ENCODE measurements at regions not wholly inside any gene's neighbourhood (a gene's known extent, or its start where the extent isn't known, plus 50 kb on each side); places are given as distances from the start of the nearest gene placed in this dataset.

- H3K4me3 ChIP-seq (ENCODE audit: insufficient read depth, low read length, poor library complexity, severe bottlenecking): no peak overlapping the region
- H3K27me3 ChIP-seq (ENCODE audit: low read length): no peaks in the 10 kb centered on the region
- H2AFZ ChIP-seq (ENCODE audit: low read depth, low read length, severe bottlenecking): no peak overlapping the region
- H3K79me2 ChIP-seq (ENCODE audit: insufficient read depth, low read length): no peaks in the 10 kb centered on the region
- H3K36me3 ChIP-seq (ENCODE audit: low read length): no peaks in the 10 kb centered on the region
- no peak overlapping the region for H3K27ac ChIP-seq (ENCODE audit: low read depth, low read length)
- H4K20me1 ChIP-seq (ENCODE audit: low read depth, low read length): no peaks in the 10 kb centered on the region
- H3K9me2 ChIP-seq (replicated peaks; ENCODE audit: insufficient read depth, low read length): no peaks in the 10 kb centered on the region
- no peak overlapping the region for H3K9ac ChIP-seq (ENCODE audit: low read length)
- TF ChIP-seq, protein P1, sequence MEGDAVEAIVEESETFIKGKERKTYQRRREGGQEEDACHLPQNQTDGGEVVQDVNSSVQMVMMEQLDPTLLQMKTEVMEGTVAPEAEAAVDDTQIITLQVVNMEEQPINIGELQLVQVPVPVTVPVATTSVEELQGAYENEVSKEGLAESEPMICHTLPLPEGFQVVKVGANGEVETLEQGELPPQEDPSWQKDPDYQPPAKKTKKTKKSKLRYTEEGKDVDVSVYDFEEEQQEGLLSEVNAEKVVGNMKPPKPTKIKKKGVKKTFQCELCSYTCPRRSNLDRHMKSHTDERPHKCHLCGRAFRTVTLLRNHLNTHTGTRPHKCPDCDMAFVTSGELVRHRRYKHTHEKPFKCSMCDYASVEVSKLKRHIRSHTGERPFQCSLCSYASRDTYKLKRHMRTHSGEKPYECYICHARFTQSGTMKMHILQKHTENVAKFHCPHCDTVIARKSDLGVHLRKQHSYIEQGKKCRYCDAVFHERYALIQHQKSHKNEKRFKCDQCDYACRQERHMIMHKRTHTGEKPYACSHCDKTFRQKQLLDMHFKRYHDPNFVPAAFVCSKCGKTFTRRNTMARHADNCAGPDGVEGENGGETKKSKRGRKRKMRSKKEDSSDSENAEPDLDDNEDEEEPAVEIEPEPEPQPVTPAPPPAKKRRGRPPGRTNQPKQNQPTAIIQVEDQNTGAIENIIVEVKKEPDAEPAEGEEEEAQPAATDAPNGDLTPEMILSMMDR (IDR thresholded peaks at IDR 0.05; ENCODE audit: insufficient read depth, low read length, poor library complexity, severe bottlenecking): no peak
- TF ChIP-seq EZH2phosphoT487 (conservative IDR thresholded peaks at IDR 0.05; ENCODE audit: low read length): no peak
- H3F3A ChIP-seq (ENCODE audit: insufficient read depth): no peaks in the 10 kb centered on the region
- H3K9me3 ChIP-seq (ENCODE audit: insufficient read depth, low read length): no peaks in the 10 kb centered on the region
- H3K4me2 ChIP-seq (ENCODE audit: low read depth, low read length, poor library complexity, severe bottlenecking): no peak overlapping the region
Observed at GRCh38 chr9:80569236-80569635, 997.5 kb downstream of the TLE4 start.

- Histone ChIP-seq H3K79me2 (ENCODE audit: insufficient read depth, low read length) (no peaks in the 10 kb centered on the region), H4K20me1 (ENCODE audit: low read depth, low read length) (no peaks in the 10 kb centered on the region), H3K27me3 (ENCODE audit: low read length) (no peaks in the 10 kb centered on the region), H3K36me3 (ENCODE audit: low read length) (no peaks in the 10 kb centered on the region), H2AFZ (ENCODE audit: low read depth, low read length, severe bottlenecking) (no peak overlapping the region), H3K9ac (ENCODE audit: low read length) (no peak overlapping the region), H3K4me3 (ENCODE audit: insufficient read depth, low read length, poor library complexity, severe bottlenecking) (no peak overlapping the region), H3K4me2 (ENCODE audit: low read depth, low read length, poor library complexity, severe bottlenecking) (no peak overlapping the region), H3K9me3 (ENCODE audit: insufficient read depth, low read length) (no peaks in the 10 kb centered on the region), H3F3A (ENCODE audit: insufficient read depth) (no peaks in the 10 kb centered on the region), H3K9me2 (replicated peaks; ENCODE audit: insufficient read depth, low read length) (no peaks in the 10 kb centered on the region), H3K27ac (ENCODE audit: low read depth, low read length) (no peak overlapping the region)
- TF ChIP-seq, protein P1 (IDR thresholded peaks at IDR 0.05; ENCODE audit: insufficient read depth, low read length, poor library complexity, severe bottlenecking): no peak
- no peak for TF ChIP-seq EZH2phosphoT487 (conservative IDR thresholded peaks at IDR 0.05; ENCODE audit: low read length)
Observed at GRCh38 chr9:80561526-80561925, 989.8 kb downstream of the TLE4 start.

DNA sequence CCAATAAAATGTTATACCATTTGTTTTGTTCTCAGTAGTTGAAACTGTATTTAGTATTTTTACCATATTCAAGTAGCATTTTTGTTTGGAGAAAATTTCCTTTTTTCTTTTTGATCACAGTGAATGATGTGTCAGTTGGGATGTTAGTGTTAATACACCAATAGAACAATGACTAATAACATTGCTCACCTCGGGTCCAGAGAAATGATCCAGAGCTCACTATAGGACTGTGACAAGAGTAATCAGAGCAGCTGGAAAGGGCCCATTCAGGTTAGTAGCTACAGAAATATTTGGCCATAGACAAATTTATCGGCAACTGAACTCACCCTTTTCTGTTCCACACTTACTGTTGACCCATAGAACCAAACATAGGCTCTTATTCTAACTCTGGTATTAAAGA, 989.2 kb downstream of the TLE4 start:
- no peaks in the 10 kb centered on the region for H3K79me2 ChIP-seq (ENCODE audit: insufficient read depth, low read length)
- no peaks in the 10 kb centered on the region for H4K20me1 ChIP-seq (ENCODE audit: low read depth, low read length)
- H3K36me3 ChIP-seq (ENCODE audit: low read length): no peaks in the 10 kb centered on the region
- H3K9ac ChIP-seq (ENCODE audit: low read length): no peak overlapping the region
- H3K27ac ChIP-seq (ENCODE audit: low read depth, low read length): no peak overlapping the region
- no peak overlapping the region for H3K4me3 ChIP-seq (ENCODE audit: insufficient read depth, low read length, poor library complexity, severe bottlenecking)
- H3K9me2 ChIP-seq (replicated peaks; ENCODE audit: insufficient read depth, low read length): no peaks in the 10 kb centered on the region
- H2AFZ ChIP-seq (ENCODE audit: low read depth, low read length, severe bottlenecking): no peak overlapping the region
- H3F3A ChIP-seq (ENCODE audit: insufficient read depth): no peaks in the 10 kb centered on the region
- H3K4me2 ChIP-seq (ENCODE audit: low read depth, low read length, poor library complexity, severe bottlenecking): no peak overlapping the region
- TF ChIP-seq EZH2phosphoT487 (conservative IDR thresholded peaks at IDR 0.05; ENCODE audit: low read length): no peak
- TF ChIP-seq, protein P1 (IDR thresholded peaks at IDR 0.05; ENCODE audit: insufficient read depth, low read length, poor library complexity, severe bottlenecking): no peak
- no peaks in the 10 kb centered on the region for H3K27me3 ChIP-seq (ENCODE audit: low read length)
- H3K9me3 ChIP-seq (ENCODE audit: insufficient read depth, low read length): no peaks in the 10 kb centered on the region
